ENCODE measurements at regions not wholly inside any gene's neighbourhood (a gene's known extent, or its start where the extent isn't known, plus 50 kb on each side); places are given as distances from the start of the nearest gene placed in this dataset.

DNA sequence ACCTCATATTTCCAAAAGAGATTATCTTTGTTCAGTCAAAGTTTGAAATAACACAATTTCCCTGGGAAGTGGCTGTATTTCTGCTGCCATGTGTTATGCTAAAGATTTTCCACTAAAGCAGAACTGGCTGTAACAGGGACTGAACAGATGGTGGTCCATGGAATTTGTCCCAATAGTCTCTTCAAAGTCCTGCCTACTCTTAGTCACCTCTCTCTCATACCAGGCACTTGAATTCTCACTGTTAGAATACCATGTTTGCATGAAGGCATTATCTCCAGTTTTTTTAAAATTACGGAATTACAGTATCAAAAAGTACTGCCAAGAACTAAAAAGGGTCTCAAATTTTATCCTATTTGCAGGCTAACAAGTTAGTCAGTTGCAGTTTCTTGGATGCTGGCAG, 105.0 kb upstream of the HDDC2 start (continued):
- no peak for TF ChIP-seq CTBP2 (IDR thresholded peaks at IDR 0.05; ENCODE audit: borderline replicate concordance, insufficient read depth, insufficient read length, low read length)
- TF ChIP-seq, protein P1, sequence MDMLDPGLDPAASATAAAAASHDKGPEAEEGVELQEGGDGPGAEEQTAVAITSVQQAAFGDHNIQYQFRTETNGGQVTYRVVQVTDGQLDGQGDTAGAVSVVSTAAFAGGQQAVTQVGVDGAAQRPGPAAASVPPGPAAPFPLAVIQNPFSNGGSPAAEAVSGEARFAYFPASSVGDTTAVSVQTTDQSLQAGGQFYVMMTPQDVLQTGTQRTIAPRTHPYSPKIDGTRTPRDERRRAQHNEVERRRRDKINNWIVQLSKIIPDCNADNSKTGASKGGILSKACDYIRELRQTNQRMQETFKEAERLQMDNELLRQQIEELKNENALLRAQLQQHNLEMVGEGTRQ (IDR thresholded peaks at IDR 0.05; ENCODE audit: low read length): no peak

Measured in H1 (cell line).